OCI-LY7 (cell line): ENCODE measurements at regions not wholly inside any gene's neighbourhood (a gene's known extent, or its start where the extent isn't known, plus 50 kb on each side); places are given as distances from the start of the nearest gene placed in this dataset.

Experiments used
- CTCF ChIP-seq: fragments of 200-600 bp; sonication (generic); conservative IDR thresholded peaks from 2 replicates; pipeline ENCODE4 v1.5.1; 2014; ENCODE audit warnings: mild to moderate bottlenecking, antibody characterized with exemption, low read length, moderate library complexity, mixed read lengths
- EZH2phosphoT487 ChIP-seq: fragments of 200-600 bp; sonication (generic); IDR thresholded peaks from 2 replicates; pipeline ENCODE4 v1.6.1; 2018; ENCODE audit warnings: low read depth, borderline replicate concordance, mild to moderate bottlenecking, mixed run types, antibody characterized with exemption, low read length, moderate library complexity, mixed read lengths

GRCh38 chr2:102942107-102942506, 180.3 kb downstream of the TMEM182 start:
- TF ChIP-seq CTCF (no peak), EZH2phosphoT487 (no peak)
